ENCODE measurements at regions not wholly inside any gene's neighbourhood (a gene's known extent, or its start where the extent isn't known, plus 50 kb on each side); places are given as distances from the start of the nearest gene placed in this dataset.

DNA sequence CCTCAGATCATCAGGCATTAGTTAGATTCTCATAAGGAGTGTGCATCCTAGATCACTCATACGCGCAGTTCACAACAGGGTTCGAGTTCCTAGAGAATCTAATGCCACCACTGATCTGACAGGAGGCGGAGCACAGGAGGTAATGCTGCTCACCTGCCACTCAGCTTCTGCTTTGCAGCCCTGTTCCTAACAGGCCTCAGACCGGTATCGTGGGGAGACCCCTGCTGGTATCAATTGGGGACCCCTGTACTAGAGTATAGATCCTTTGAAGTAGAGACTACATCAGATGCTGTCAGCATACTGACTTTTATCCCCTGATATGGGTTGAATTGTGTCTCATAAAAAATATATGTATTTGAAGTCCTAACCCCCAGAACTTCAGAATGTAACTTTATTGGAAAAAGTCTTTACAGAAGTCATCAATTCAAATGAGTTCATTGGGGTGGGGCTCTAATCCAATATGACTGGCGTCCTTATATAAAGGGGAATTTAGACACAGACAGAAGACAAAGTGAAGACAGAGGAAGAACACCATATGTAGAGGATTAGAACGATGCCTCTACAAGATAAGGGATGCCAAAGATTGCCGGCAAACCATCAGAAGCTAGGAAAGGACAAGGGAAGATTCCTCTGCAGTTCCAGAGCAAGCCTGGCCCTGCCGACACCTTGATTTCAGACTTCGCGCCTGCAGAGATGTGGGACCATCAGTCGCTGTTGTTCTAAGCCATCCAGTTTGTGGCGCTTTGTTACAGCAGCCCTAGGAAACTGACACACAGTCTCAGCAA, 104.4 kb upstream of the BTBD3 start:
- DNase-seq (ENCODE audit: low read depth in 2 of 2) = no peak

GRCh38 chr20:11814267-11814666, 103.4 kb upstream of the BTBD3 start:
- no peak for DNase-seq (ENCODE audit: low read depth in 2 of 2)

- no peak for DNase-seq (ENCODE audit: low read depth in 2 of 2)
Measured at GRCh38 chr20:11820838-11821237, 96.9 kb upstream of the BTBD3 start.

GRCh38 chr20:11822540-11822794, 95.2 kb upstream of the BTBD3 start:
- DNase-seq (ENCODE audit: low read depth in 2 of 2) = no peak

GRCh38 chr20:11826334-11826733, 91.4 kb upstream of the BTBD3 start:
- no peak for DNase-seq (ENCODE audit: low read depth in 2 of 2)

GRCh38 chr20:11832397-11832796, 85.3 kb upstream of the BTBD3 start:
- no peak for DNase-seq (ENCODE audit: low read depth in 2 of 2)

DNA sequence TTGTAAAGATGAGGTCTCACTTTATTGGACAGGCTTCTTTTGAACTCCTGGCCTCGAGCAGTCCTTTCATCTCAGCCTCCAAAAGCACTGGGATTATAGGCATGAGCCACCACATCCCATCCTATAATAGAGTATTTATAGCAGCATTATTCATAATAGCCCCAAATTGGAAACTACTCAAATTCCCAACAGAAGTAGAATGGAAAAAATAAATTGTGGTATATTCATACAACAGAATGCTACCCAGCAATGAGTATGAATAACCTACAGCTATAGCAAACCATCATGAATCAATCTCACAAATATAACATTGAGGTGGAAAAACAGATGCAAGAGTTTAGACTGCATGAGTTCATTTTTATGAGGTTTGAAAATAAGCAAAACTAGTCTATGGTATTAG, 84.8 kb upstream of the BTBD3 start:
- no peak for DNase-seq (ENCODE audit: low read depth in 2 of 2)

DNA sequence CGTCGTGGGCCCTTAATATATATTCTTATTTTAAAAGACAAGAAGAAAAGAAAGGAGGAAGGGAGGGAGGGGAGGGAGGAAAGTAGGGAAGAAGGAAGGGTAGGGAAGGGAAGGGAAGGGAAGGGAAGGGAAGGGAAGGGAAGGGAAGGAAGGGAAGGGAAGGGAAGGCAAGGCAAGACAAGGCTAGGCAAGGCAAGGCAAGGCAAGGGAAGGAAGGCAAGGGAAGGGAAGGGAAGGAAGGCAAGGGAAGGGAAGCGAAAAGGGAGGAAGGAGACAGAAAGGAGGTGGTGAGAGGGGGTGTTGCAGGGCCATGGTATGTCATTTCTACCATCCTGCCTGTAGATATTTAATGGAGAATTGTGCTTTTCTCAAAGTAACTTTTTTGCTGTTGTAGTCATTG, 83.9 kb upstream of the BTBD3 start:
- no peak for DNase-seq (ENCODE audit: low read depth in 2 of 2)

GRCh38 chr20:11838076-11838636, 79.5 kb upstream of the BTBD3 start:
- no peak for DNase-seq (ENCODE audit: low read depth in 2 of 2)

DNA sequence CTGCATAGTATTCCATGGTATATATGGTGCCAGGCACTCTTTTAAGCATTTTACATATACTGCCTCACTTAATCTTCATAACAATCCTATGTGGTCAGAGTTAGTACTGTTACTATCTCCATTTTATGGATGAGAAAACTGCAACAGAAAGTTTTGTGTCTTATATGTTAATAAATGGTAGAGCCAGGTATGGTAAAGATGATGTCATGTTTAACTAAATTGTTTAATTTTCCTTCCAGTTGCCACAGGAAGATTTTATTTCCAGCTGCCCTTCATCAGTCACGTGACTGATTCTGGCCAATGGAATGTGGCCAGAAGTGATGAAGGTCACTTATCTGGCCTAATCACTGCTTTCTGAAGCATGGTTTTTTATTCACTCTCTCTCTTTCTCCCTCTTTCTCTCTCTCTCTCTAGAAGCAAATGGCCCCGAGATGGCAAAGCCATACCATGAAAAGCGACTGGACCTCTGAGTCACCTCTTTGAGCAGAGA, 75.7 kb upstream of the BTBD3 start:
- DNase-seq (ENCODE audit: low read depth in 2 of 2) = no peak

DNA sequence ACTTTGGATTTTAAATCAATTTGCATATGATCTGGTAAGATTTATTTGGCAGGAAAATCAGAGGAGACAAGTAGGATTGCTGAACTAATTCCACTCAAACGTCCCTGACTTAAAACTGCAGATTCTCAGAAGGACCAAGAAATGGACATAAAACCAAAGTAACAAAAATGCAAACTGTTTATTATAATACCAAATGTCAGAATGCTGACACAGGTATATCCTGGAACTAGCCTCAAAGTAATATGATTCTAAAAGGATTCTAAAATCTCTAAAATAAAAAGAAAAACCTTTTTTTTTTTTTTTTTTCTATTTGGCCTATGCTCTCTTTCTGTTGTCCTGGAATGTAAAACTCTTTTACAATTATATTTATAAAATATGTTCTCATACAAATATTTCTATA, 74.4 kb upstream of the BTBD3 start:
- no peak for DNase-seq (ENCODE audit: low read depth in 2 of 2)

- no peak for DNase-seq (ENCODE audit: low read depth in 2 of 2)
Measured at GRCh38 chr20:11844691-11845090, 73.0 kb upstream of the BTBD3 start.

DNA sequence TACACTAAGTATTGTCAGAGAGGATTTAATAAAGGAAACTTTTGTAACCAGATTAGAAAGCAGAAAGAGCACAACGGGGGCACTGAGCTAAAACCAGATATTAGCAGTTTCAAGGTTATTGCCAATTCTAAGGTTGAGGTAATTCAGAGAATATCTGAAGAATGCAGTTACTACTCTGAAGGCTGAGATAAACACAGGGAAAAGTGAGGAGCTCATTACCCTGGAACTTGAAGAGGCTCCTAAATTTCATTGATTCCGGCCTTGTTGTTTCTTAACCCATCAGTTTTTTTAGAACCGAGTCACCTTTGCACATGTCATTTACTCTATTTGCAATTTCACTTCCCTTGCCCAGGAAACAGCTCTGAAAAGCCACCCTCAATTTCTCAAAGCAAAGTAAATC, 72.4 kb upstream of the BTBD3 start:
- DNase-seq (ENCODE audit: low read depth in 2 of 2) = no peak

DNA sequence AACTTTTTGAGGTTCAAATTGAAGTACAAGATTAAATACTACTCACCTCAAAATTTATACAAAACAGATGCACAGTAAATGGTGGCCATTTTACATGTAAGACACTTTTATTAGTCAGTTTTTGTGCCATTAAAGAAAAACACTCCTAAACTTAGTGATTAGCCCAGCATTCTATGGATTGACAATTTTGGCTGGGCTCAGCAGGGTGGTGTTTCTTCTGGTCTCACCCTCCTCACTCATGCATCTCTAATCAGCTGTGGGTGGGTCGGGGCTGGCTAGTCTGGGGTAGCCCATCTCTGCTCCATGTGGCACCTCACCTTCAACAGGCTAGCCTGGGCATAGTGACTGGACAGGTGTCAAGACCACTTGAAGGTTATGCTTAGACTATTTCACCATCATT, 71.6 kb upstream of the BTBD3 start:
- DNase-seq (ENCODE audit: low read depth in 2 of 2) = no peak

DNA sequence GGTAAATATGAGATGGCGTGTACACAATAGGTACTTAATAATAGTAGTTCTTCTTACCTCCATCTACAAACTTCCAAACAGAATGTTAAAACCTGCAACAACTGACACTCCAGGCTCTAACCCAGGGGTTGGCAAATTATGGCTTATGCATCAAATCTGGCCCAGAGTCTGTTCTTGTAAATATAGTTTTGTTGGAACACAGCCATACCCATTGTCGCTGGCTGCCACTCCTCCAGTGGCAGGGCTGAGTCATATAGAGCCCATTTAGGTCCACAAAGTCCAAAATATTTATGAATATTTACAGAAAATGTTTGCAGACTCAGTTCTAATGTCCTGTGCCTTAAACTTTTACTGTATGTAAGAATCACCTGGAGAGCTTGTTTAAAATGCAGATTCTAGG, 69.9 kb upstream of the BTBD3 start:
- DNase-seq (ENCODE audit: low read depth in 2 of 2) = no peak

DNA sequence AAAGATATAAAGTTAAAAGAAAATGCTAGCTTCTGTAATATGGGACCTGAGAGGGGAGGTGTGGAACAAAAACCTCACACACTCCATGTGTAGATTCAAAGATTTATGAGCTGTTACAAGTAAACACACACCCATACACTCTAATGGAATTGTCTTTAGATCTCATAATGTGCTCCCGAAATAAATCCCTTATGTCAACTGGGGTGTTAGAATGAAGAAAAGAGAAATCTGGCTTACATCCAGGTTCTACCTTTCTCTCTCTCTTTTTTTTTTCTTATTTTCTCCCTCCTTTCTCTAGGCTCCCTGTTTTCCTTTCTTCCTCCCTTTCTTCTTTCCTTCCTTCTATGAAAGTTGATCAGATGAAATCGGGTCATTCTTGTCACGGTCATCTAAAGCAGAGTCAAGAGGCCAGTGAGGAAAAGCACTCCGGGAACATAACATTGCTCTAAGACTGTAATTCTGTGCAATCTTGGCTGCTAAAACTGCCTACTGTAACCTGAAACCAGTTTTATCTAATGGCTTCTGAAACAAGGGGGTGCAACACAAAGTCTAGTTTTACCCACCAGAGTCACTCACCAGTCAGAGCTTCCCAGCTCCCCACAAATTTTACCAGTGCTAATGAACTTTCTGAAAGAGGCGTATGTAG, 68.3 kb upstream of the BTBD3 start:
- DNase-seq (ENCODE audit: low read depth in 2 of 2) = no peak

DNA sequence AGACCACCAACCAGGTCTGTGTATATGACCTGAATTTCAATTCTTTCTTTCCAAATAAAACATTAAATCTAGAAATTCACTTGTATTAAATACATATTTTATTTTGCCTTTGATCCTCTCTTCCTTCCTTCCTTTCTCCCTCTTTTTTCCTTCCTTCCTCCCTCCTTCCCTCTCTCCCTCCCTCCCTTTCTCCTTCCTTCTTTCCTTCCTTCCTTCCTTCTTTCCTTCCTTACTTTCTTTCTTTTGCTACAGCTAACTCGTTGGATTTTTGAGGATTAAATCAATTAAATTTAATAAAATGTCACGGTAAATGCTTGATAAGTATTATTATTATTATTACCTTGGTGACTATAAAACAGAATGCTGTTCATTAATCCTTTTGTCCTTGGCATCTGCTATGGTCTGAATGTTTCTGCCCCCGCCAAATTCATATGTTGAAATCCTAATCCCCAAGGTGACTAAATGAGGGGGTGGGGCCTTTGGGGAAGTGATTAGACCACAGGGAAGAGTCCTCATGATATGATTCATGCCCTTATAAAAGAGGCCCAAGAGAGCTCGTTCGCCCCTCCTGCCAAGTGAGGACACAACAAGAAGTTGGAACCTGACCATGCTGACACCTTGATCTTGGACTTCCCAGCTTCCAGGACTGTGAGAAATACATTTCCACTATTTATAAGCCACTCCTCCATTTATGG, 67.6 kb upstream of the BTBD3 start:
- DNase-seq (ENCODE audit: low read depth in 2 of 2) = no peak

GRCh38 chr20:11850901-11851300, 66.8 kb upstream of the BTBD3 start:
- no peak for DNase-seq (ENCODE audit: low read depth in 2 of 2)

DNA sequence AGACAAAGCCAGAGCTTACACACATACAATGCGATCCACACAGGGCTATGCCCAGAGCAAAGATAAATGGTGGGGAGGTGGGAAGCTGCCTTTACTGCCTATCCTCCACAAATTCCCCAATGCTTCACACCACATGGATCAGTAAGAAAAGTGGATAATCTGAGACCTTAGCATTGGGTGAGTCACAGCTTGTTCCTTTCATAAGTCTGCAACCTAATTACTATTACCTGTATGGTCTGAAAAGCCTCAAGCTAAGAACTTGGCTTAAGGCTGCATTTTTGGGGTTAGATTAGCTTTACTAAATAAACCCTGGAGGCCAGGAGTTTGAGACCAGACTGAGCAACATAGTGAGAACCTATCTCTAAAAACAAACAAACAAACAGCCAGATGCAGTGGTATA, 66.0 kb upstream of the BTBD3 start:
- no peak for DNase-seq (ENCODE audit: low read depth in 2 of 2)

DNA sequence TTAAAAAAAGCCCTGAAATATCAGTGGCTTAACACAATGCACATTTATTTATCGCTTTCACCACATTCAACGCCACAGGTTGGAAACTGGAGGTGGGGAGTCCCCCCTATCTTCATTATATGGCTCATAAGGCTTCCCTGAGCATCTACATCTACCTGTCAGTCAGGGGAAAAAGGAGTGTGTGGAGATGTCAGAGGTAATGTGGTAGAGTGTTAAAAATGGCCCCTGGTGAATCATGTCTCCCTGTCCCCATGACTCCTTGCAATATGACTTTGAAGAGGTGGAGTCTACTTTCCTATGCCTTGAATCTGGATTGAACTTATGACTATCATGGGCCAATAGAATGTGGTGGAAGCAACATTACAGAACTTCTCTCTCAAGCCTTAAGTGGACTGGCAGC, 65.5 kb upstream of the BTBD3 start:
- no peak for DNase-seq (ENCODE audit: low read depth in 2 of 2)

GRCh38 chr20:11852811-11853210, 64.9 kb upstream of the BTBD3 start:
- no peak for DNase-seq (ENCODE audit: low read depth in 2 of 2)

- DNase-seq (ENCODE audit: low read depth in 2 of 2) = no peak
Measured at GRCh38 chr20:11853359-11853758, 64.3 kb upstream of the BTBD3 start.

DNA sequence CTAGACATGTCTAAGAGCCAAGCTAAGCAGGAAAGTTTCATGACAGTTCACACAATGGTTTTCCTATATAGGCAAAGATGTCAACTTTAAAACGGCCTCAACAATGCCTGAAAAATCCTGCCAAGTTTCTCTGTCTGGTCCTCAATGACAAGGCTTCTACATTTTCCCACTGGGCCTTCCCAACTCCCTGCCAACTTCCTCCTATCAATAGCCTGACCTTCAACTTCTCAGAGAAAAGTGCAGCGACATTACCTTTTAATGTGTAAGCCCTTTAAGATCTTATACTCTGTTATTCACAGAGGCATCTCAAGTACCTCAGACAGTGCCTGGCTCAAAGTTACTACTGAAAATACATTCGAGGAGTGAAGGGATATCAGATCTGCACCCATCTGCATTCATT, 56.2 kb upstream of the BTBD3 start:
- DNase-seq (ENCODE audit: low read depth in 2 of 2) = no peak
